GM12878 (cell line): ENCODE measurements at regions not wholly inside any gene's neighbourhood (a gene's known extent, or its start where the extent isn't known, plus 50 kb on each side); places are given as distances from the start of the nearest gene placed in this dataset.

Source experiments
- ATAC-seq: fragments of 200-7000 bp; cut with Tn5 transposase; 3 replicates; pipeline ENCODE4 v1.9.1; 2020; ENCODE audit warnings: mild to moderate bottlenecking, moderate library complexity
- BruUV-seq: library from RNA; stranded (reverse); fragments of 400-500 nt; replicated peaks from 2 replicates; lab custom pipeline; 2021; lab: Mats Ljungman, UMichigan
- CTCF ChIA-PET: fragments of 300-600 bp; sonication (Branson Sonifier 250); formaldehyde crosslinking; extraction: SDS; loops from one replicate; lab custom pipeline; 2021; ENCODE audit warnings: inconsistent platforms; lab: Yijun Ruan, JAX
- POLR2A ChIA-PET: fragments of 350-600 bp; formaldehyde crosslinking; extraction: SDS; loops from one replicate; lab custom pipeline; 2021; ENCODE audit warnings: inconsistent platforms; lab: Charles Lee
- RAD21 ChIA-PET: fragments of 300-600 bp; sonication (Branson Sonifier 250); formaldehyde crosslinking; loops from one replicate; lab custom pipeline; 2023; ENCODE audit warnings: antibody characterized with exemption; ENCODE audit not compliant: unreplicated experiment; lab: Charles Lee
- SMC1A ChIA-PET: fragments of 300-600 bp; sonication (Branson Sonifier 250); formaldehyde crosslinking; loops from one replicate; lab custom pipeline; 2023; ENCODE audit not compliant: unreplicated experiment, uncharacterized antibody; lab: Charles Lee
- DNase-seq: peaks from one replicate; pipeline ENCODE4 v3.0.0-alpha.2; 2011; ENCODE audit warnings: low read depth, low spot score
- FAIRE-seq: peaks from 3 replicates; lab custom pipeline; 2011; peaks lifted over from hg19 to GRCh38; lab: Jason Lieb, UNC
- H2AFZ ChIP-seq: 2 replicates; pipeline ENCODE4 v1.6.0; 2011; ENCODE audit warnings: low read depth, low read length, control low read depth; ENCODE audit not compliant: control insufficient read depth
- H3K27ac ChIP-seq: 2 replicates; pipeline ENCODE4 v1.5.1; 2011; ENCODE audit warnings: control low read depth; ENCODE audit not compliant: control insufficient read depth, insufficient read depth
- H3K27me3 ChIP-seq, 2 experiments: replicated peaks in 1 of 2; 2 replicates each; pipeline versions ENCODE4 v1.6.0 to v1.6.1; 2011; ENCODE audit warnings: low read length in 1 of 2; ENCODE audit not compliant: control insufficient read depth in 2 of 2, insufficient read depth in 2 of 2
- H3K36me3 ChIP-seq, 2 experiments: 2 replicates each; pipeline ENCODE4 v1.5.1; 2011; ENCODE audit warnings: low read length in 1 of 2; ENCODE audit not compliant: control insufficient read depth in 2 of 2, insufficient read depth in 2 of 2
- H3K4me1 ChIP-seq: 2 replicates; pipeline ENCODE4 v1.6.1; 2011; ENCODE audit warnings: mild to moderate bottlenecking, low read length, moderate library complexity, mixed read lengths; ENCODE audit not compliant: control insufficient read depth, insufficient read depth
- H3K4me2 ChIP-seq: 2 replicates; pipeline ENCODE4 v1.6.0; 2011; ENCODE audit warnings: control low read depth; ENCODE audit not compliant: control insufficient read depth, insufficient read depth
- H3K4me3 ChIP-seq: fragments of 200-600 bp; sonication (generic); 2 replicates; pipeline ENCODE4 v1.5.1; 2016
- H3K79me2 ChIP-seq: 2 replicates; pipeline ENCODE4 v1.6.0; 2011; ENCODE audit warnings: low read length; ENCODE audit not compliant: control insufficient read depth, insufficient read depth
- H3K9ac ChIP-seq: 2 replicates; pipeline ENCODE4 v1.8.0; 2011; ENCODE audit warnings: low read length, control low read depth, mixed read lengths; ENCODE audit not compliant: control insufficient read depth, insufficient read depth
- H3K9me3 ChIP-seq: replicated peaks from 3 replicates; pipeline ENCODE4 v1.5.1; 2011; ENCODE audit warnings: mild to moderate bottlenecking, low read length; ENCODE audit not compliant: control insufficient read depth, insufficient read depth
- H4K20me1 ChIP-seq: 2 replicates; pipeline ENCODE4 v1.6.0; 2011; ENCODE audit not compliant: control insufficient read depth, insufficient read depth
- CHD4 ChIP-seq: fragments of 200-600 bp; sonication (generic); IDR thresholded peaks from 2 replicates; pipeline ENCODE4 v1.6.1; 2016; ENCODE audit warnings: mild to moderate bottlenecking
- E2F8 ChIP-seq: fragments of 450-650 bp; IDR thresholded peaks from 2 replicates; pipeline ENCODE4 v1.6.1; 2018; ENCODE audit warnings: mild to moderate bottlenecking, low read depth, moderate library complexity; ENCODE audit not compliant: partially characterized antibody
- IRF5 ChIP-seq: fragments of 450-650 bp; IDR thresholded peaks from 2 replicates; pipeline ENCODE4 v1.6.1; 2017; ENCODE audit warnings: borderline replicate concordance
- MTA2 ChIP-seq: fragments of 450-650 bp; IDR thresholded peaks from 2 replicates; pipeline ENCODE4 v1.6.1; 2016; ENCODE audit warnings: low read depth, mild to moderate bottlenecking, moderate library complexity
- NFYB ChIP-seq: IDR thresholded peaks from 2 replicates; pipeline ENCODE4 v1.6.1; 2011; ENCODE audit warnings: low read depth, mild to moderate bottlenecking, low read length, improper control_type of control experiment, moderate library complexity; ENCODE audit not compliant: insufficient read depth
- RB1 ChIP-seq: fragments of 450-650 bp; formaldehyde crosslinking; IDR thresholded peaks from 2 replicates; pipeline ENCODE4 v1.6.1; 2017; ENCODE audit warnings: mild to moderate bottlenecking, borderline replicate concordance
- ZBTB33 ChIP-seq: fragments of 450-650 bp; IDR thresholded peaks from 2 replicates; pipeline ENCODE4 v1.6.1; 2017; ENCODE audit warnings: mild to moderate bottlenecking
- ZSCAN29 ChIP-seq: fragments of 450-650 bp; IDR thresholded peaks from 2 replicates; pipeline ENCODE4 v1.6.1; 2017; ENCODE audit warnings: mild to moderate bottlenecking, moderate library complexity
- WGBS: methylation state at CpG from one replicate; pipeline ENCODE4 v1.1.6; 2016; ENCODE audit warnings: low lambda C conversion rate; ENCODE audit not compliant: insufficient replicate concordance, insufficient coverage; ENCODE audit errors: missing lambda C conversion rate; 5-methylcytosine and 5-hydroxymethylcytosine counted together
- in situ Hi-C: fragments of 300-500 bp; cut with MboI; formaldehyde crosslinking; loops from 9 replicates; pipeline ENCODE4 v1.14.3; 2018; ENCODE audit warnings: mixed read lengths
- intact Hi-C: fragments of 100-400 bp; cut with micrococcal nuclease; formaldehyde crosslinking; loops from one replicate; pipeline ENCODE4 v1.14.2; 2022; ENCODE audit not compliant: unreplicated experiment

- POLR2A ChIA-PET = no interaction called here
- Histone ChIP-seq H3K4me2 (no peak overlapping the region), H3K27ac (no peak overlapping the region), H2AFZ (no peak overlapping the region), H3K9ac (no peak overlapping the region), H3K36me3 (no peaks in the 10 kb centered on the region), H3K9me3 (no peaks in the 10 kb centered on the region), H3K27me3 (peaks cover 0 to 2% of the 10 kb centered on the region in 2 experiments; a peak in 1 of 4 replicates), H3K4me1 (no peaks in the 10 kb centered on the region), H4K20me1 (no peaks in the 10 kb centered on the region), H3K79me2 (no peaks in the 10 kb centered on the region), H3K4me3 (no peak overlapping the region)
- RAD21 ChIA-PET = no interaction called here
- in situ Hi-C loops = no loop called here
- 65% methylated on average over 20 of the region's 20 CpGs for WGBS
- no TSS peak for BruUV-seq
- SMC1A ChIA-PET = no interaction called here
- CTCF ChIA-PET = no interaction called here
- no peak for ATAC-seq
- intact Hi-C loops = no loop called here
- no peak for DNase-seq
- TF ChIP-seq NFYB (no peak), ZSCAN29 (no peak), CHD4 (no peak), RB1 (no peak)
- FAIRE-seq = no peak
Measured at GRCh38 chr2:104656571-104657163, 197.2 kb upstream of the POU3F3 start.

GRCh38 chr2:104658144-104658835 is 195.6 kb upstream of the POU3F3 start:
- FAIRE-seq = no peak
- ATAC-seq = peak; percentile 42; the same call in 1 of the 3 replicates
- no peaks in the 10 kb centered on the region for H3K4me1 ChIP-seq
- TF ChIP-seq MTA2 (no peak), ZBTB33 (no peak), E2F8 (no peak), IRF5 (no peak)
- H3K36me3 ChIP-seq = no peaks in the 10 kb centered on the region
- no peaks in the 10 kb centered on the region for H3K79me2 ChIP-seq
- H2AFZ ChIP-seq = no peak overlapping the region
- H3K4me2 ChIP-seq = no peak overlapping the region
- ChIA-PET SMC1A (interaction anchor here (1.0 kb wide), 1 partner anchor 12 kb away, joined by 3 read pairs; no protein-coding TSS in a partner anchor), RAD21 (no interaction called here), POLR2A (no interaction called here), CTCF (no interaction called here)
- no peaks in the 10 kb centered on the region for H3K9me3 ChIP-seq
- H3K4me3 ChIP-seq = no peak overlapping the region
- no TSS peak for BruUV-seq
- 16% methylated on average over 19 of the region's 19 CpGs for WGBS
- no peak overlapping the region for H3K9ac ChIP-seq
- H3K27me3 ChIP-seq = peaks cover 0 to 2% of the 10 kb centered on the region in 2 experiments; a peak in 1 of 4 replicates
- in situ Hi-C loops (no loop called here), intact Hi-C loops (no loop called here)
- H3K27ac ChIP-seq = no peak overlapping the region
- DNase-seq = no peak
- H4K20me1 ChIP-seq = no peaks in the 10 kb centered on the region
